Hippocampal formation (tissue), 2 donors: ENCODE measurements at regions not wholly inside any gene's neighbourhood (a gene's known extent, or its start where the extent isn't known, plus 50 kb on each side); places are given as distances from the start of the nearest gene placed in this dataset.

Experiments used
- DNase-seq, 2 donors: peaks; one replicate each; lab custom pipeline; 2025; lab: John Stamatoyannopoulos, UW

DNA sequence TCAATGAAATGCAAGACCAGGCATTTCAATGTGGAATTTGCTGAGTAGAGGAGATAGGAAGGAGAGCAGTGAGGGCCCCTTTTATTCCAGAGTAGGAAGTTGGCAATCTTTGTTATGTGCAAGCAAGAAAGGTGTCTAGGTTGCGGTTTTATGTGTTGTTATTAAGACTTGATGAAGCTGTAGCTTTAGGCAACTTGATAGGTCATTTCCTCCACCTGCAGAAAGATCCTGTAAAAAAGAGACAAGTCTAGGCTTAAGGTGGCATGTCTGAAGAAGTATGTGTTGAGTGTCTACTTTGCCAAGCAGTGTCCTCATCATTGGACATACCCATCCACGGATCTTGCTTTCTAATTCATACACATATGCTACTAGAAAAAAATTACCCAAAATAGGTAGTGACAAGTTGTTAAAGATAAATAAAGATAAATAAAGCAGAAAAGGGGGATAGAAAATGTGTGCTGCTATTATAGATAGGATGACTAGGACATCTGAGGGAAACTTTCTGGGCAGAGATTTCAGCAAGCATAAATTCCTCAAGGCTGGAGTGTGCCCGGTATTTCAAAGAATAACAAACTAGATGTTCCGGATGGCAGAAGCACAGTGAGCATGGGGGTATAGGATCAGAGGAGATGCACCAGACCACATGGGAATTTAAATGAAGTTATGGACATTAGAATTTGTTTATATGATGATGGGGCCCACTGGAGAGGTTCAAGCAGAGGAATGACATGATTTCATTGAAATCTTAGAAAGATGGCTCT, 335.0 kb downstream of the TGFB2 start:
- DNase-seq: no peak

DNA sequence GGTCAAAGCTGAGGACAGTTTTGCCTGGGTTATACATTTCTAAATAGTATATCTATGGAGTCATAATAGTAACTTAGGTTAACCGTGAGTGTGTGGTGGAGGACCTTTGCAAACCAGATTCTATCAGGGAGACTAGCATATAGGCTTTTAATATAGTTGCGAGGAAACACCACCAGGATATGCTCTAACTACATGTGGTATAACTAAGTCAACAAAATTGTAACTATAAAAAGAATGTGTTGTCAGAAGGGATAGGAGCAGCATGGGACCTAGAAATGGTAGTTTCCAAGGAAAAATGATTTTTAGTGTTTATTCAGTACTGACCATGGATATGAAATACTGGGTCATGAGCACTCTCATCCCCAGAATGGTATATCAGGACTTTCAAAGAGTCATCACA, 338.1 kb downstream of the TGFB2 start:
- DNase-seq: no peak

DNA sequence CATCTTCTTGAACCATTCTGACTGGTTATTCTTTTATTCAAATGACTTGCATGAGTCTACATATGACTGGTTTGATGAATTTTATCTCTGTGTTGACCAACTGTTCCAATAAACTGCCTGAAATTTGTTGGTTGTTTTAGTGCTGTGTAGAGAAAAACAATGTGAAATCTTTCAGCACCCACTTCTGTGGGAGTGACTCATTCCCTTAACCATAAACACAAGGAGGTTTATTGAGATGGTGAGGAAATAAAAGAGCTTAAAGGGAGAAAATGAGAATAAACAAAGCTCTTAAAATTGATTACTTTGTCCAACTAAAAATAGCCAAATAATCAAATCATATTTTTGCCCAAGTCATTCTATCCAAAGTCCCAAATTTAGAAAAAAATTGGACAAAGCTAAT, 341.1 kb downstream of the TGFB2 start:
- no peak for DNase-seq

DNA sequence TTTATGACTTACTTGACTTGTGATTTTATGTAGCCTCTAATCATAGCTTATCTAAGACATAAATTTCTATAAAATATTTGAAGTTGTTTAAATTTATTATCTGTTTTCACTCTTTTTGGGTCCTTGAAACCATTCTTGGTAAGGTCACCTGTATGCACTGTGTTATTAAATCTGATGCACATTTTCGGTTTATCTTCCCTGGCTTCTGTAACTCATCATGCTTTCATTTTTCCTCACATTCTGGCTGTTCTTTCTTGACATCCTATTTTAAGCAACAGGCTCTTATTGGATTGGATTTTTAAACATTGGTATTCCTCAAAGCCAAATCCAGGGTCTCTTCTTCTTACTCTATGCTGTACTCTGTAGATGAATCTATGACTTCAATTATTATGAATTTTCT, 341.6 kb downstream of the TGFB2 start:
- DNase-seq: no peak

DNA sequence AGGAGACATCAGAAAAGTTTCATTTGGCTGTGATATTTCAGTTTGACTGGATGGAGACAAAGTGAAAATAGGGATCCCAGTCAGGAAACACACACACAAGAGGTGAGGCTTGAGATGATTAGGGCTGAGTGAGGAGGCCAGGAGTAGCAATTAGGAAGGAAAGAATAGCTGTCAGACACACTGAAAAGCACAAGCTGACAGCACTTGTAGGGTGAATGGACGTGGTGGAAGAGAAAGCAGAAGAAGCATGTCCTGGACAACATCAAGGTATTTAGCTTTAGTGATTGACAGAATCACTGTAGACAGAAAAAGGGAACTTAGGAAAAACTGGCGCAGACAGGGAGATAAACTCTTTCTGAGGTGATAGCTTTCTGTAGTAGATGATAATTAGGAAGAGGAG, 347.7 kb downstream of the TGFB2 start:
- no peak for DNase-seq

DNA sequence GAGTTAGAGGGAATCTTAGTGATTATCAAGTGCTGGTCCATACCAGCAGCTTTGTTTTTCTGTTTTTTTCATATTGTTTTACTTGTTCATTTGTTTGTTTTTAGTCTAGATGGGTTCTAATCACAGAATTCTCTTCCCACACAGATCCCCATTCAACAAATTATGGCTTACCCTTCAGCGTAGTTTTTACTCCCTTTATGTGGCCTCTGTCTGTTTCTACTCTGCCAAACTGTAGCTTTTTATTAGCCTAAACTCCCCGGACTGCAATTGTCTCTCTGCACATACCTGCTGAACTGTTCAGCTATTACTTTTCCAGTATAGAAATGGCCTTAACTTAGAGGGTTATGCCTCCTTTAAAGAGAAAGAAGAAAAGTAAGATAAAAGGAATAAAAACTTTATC, 348.5 kb downstream of the TGFB2 start:
- no peak for DNase-seq

DNA sequence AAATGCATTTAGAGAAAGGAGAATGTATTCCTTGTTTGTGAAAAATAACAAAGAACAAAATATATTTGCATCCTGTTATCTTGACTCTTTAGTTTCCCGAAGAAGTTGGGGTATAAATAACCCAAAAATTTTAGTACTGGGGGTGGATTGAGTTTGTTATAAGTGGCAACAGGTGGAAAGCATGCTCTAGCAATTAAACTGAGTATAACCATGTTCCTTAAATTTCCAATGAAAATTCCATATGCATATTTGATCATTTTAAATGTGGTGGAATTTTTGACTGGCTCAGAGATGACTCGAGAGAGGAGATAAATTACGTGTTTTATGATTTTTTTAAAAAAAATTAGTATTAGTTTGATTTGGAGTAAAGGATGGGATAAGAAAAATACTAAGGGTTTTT, 348.9 kb downstream of the TGFB2 start:
- no peak for DNase-seq

DNA sequence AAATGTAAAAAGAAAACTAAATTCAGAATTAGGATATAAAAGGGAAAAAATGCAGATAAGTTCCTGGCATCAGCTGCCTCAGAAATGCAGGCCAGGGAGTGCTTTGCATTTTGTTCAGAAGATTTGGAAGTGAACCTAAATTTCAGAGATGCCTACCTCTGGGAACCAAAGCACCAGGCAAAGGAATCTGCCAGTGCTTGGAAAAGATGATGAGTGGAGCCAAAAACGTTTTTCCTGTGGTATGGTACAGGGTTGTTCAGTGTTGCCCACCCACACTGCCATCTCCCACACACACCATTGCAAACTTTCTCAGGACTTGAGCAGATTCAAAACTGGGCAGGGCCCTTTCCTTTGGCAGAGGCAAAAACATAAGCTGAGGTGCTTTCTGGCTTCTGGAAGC, 349.5 kb downstream of the TGFB2 start:
- DNase-seq: no peak

DNA sequence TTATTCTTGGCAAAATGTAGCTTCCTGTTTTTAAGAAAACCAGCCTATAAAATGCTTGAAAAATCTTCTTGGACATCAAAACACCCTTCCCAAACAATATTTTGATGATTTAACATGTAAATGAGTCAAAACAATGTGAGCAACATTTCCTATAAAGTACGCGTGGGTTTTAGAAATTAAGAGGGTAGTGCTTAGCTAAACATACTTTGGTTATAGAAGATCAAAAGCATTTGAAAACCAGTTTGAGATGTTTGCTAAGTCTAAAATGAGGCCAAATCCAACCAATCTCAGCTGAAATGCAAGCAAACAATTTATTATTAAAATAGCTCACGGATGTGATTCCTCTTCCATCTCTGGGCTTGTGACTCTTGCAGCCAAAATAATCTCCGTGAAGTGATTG, 350.4 kb downstream of the TGFB2 start:
- no peak for DNase-seq

DNA sequence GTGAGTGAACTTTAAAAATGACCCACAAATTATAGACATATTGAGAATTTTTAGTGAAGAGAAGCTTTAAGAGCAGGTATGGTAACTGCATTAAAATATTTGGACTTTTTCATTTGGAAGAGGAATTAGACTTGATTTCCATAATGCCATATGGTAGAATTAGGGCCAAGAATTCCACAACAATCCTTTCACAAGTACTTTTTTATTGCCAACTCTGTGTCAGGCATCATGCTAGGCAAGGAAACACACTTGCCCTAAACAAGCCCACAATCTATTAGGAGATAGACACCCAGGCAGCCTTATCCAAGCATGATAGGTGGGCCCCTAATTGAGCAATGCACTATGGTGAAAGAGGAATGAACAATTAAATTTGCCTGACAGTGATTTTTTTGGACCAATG, 353.0 kb downstream of the TGFB2 start:
- DNase-seq: no peak

DNA sequence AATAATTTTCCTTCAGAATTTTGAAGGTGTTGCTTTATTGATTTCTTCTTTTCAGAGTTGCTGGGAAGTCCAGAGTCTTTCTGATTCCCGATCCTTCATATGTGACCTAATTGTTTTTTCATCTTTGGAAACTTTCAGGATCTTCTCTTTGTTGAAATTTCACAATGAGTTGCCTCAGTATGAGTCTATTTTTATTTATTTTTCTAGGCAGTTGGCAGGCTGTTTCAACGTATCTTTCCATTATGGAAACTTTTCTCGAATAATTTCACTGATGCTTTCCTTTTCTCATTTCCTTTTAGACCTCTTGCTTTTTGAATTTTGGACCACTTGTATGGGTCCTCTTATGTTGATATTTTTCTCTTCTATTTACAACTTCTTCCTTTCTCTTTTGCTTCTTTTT, 354.3 kb downstream of the TGFB2 start:
- DNase-seq: no peak

DNA sequence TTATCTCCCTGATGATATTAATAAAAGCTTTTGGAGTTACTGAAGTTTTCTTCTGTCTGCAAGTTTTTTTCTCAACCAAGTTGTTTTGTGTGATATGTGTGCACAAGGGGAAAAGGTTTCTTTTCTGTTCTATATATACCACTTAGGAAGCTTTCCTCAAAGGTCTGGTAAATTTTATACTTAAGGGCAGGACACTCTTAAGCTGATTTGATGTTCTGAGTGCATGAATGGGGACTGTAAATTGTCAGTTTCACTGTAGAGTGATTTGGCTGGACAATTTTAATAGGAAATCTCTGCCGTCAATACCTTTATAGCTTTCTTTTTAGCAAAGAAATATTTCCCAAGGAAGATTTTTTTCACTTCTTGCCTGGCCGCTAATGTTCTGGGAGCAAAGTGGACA, 354.7 kb downstream of the TGFB2 start:
- no peak for DNase-seq

DNA sequence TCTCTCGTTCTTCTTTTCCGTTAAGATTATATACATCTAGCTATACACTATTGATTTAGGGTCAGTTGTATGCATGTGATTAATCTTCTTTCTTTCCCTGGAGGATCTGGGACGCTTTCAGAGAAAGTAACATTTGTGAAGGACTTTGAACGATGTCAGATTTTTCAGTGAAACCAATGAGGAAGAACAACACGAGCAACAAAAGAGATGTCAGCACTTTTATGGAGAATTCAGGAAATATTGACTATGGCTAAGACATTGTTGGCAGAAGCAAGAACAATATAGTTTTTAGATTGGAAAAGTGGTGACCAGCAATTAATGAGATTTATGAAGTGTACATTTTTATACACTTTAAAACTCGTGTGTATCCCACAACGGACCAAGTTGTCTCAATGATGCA, 355.5 kb downstream of the TGFB2 start:
- no peak for DNase-seq

DNA sequence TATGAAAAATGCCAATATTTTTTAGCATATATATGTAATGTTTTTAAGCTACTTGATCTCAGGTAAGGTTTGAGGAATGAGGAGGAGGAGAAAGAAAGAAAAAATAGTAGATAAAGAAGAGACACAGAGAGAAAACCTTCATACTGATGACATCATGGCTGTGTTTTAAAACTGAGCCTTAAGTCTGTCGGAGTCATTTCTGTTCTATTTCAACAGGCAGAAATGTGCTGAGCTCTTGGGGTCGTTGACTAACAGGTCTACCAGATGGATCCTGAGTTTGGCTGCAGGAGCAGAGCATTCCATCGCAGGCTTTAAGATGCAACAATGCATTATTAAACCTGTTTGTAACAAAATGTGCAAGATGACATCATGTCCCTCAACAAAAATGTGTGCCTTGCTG, 356.0 kb downstream of the TGFB2 start:
- no peak for DNase-seq

DNA sequence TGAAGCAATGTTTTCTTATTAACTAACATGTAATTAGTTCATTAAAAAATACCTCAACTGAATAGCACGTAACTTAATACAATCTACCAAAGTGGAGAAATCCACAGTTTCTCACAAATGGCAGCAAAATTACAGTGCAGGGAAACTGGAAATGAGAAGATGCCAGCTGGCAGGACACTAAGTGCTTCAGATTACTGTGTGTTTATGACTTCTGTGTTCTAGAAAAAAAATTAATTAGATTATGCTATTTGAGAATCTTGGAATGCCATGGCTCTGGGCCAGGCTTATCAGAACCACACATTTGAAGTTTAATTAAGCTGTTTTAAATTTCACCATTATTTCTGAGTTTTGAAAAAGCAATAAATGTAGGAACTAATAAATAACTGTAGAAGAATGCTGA, 357.6 kb downstream of the TGFB2 start:
- no peak for DNase-seq

DNA sequence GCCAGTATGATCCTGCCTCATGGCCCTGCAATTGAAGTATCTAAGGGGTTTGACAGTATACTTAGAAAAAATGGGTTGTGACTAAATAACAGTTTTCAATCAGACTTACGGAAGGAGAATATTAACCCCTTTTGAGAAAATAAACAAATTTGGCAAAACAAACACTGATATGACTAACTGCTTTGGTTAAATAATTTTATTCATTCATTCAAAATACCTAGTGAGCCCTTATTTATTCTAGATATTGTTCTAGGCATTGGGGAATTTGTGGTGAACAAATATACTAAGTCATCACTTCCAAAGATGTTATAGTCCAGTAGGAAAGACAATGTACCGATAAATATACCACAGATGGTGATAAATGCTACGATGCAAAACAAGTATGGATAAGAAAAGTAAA, 358.7 kb downstream of the TGFB2 start:
- DNase-seq: no peak

DNA sequence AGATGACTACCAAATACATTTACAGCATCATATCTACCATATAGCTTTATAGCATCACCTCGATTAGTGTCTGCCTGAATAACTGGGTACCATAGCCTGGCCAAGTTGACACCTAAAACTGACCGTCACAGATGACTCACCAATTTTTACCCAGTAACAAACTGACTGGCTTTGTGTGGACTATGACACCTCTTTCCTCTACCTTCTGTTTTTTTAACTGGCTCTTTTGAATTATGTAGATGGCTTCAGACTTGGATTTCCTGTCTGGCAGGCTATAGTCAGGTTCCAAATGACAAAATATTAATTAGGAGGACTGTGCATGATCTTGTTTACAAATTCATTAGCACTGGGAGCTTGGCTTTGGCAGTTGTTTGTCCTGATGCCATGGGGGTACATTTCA, 360.3 kb downstream of the TGFB2 start:
- DNase-seq: no peak

DNA sequence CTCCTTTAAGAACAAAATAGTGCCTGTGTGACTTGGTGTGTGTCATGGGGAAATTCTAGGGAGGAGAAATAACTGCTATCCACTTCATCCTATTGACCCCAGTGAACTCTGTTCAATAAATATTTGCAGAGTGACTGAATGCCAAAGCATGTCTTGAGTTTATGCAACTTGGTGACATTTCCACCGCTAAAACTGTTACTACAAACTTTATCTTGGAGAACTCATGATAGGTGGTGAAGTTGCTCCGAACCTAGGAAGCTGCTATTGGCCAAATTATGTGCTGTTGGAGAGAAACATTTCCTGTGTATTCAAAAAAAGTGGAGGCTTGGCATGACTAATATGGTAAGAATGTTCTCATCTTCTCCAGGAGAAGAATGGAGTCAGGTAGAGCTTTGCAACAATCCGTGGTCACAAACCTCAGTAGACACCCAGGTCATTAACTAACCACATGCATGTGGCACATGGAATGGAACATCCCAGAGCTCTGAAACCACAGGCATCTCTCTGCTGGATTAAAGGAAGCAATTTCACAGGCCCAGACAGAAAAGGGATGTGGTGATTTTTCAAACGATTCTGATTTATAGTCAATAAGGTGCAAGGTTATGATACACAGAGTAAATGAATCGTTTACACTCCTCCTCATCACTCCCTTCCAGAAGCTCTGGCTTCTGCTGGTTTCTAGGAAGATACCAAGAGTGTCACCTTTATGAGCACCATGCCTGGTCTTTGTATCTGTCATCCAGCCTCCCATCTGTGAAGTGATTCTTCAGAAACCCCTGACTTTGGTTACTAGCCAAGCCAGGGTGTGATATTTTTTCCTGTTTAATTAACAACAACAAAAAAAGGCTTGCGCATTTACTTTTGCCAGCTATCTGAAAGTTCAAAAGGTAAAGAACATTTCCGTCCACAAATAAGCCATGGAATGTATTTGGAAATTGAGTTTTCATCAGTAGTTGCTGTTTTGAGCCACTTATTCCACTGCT, 361.1 kb downstream of the TGFB2 start:
- DNase-seq: no peak

DNA sequence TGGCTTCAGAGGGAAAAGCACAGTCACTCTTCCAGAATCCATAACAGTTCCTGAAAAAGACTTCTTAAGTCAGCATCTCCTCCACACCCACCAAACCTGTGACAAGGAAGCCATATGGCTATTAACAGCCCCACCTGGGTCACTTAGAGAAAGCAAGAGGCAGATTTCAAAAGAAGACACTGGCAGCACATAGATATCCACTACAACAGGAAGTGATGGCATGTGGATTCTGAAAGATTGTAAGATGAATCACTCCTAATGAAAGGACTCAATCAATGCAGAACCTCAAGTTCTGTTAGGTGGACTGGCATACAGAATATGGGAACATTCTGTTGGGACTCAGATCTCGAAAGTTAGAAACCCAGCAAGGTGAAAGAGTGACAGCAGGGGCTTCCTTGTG, 365.9 kb downstream of the TGFB2 start:
- no peak for DNase-seq

DNA sequence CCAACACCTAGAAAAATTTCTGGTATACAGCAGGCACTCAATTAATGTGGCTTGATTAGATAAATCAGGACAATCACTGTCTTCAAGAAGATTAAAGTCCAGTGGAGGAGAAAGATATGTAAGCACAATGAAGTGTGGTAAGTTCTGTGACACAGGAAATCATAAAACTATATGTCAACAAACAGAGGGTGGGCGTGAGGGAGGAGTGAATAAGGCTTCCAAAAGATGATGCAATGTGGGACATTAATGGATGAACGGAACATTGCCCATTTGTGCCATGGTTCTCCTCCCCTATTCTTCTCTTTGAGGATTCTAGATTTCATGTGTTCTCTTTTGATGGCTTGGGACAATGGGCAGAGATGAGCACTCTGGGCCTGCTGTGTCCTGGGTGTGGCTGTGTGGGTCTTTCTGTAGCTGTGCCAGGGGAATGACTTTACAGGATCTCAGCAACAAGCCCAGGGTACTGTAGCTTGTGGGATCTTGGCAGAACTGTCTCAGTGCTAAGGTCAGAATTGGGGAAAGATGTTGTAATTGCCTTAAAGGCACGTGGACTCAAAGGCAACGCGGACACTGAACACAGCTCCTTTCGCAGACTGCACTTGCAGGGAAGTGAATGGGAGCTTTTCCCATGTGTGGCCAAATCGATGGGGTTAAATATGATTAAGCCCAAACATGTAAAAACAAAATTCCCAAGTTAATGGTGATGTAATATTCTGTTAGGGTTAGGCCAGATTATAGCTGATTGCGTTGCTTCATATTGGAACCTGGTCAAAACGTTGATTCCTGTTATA, 366.9 kb downstream of the TGFB2 start:
- DNase-seq: no peak

DNA sequence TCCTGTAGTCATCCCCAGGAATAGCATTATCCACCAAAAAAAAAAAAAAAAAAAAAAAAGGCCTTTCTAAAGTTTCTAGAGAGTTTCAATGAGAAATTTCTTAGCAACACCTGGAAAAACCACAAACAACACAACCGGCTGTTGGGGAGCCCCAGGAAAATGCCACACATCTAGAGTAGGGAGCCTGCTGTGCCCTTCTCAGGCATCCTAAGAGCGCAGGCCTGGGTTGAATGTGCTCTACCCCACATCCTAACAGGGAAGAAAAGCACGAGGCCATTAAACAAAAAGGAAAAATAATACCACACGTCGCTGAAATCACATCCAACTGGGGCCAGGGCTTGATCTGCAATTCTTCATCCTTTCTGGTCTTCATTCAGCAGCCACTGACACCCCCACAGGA, 367.5 kb downstream of the TGFB2 start:
- no peak for DNase-seq

DNA sequence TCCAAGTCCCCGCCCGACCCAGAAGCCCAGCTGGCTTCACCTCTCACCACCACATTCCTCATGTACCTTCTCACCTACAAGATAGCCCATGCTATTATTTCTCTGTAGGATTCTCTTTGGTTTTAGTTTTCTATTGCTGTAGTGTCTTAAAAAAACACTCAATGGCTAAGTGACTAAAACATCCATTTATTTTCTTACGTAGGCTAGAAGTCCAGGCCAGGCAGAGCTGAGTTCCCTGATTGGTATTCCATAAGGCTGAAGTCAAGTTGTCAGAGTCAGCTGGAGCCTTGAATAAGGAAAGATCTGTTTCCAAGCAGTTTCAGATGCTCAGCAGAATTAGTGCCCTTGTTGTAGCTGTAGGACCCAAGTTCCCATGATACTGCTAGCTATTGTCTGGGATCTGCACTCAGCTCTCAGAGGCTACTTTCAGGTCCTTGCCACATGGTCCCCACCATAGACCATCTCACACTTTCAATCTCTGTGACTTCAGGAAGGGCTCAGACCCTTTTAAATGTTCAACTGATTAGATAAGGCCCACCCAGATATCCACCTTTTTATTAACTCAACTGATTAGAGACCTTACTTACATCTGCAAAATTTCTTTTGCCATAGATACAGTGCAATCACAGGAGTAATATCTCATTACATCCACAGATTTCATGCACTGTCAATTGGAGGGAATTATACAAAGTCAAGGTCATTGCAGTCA, 371.0 kb downstream of the TGFB2 start:
- DNase-seq: no peak
